Activated CD8-positive, alpha-beta memory T cell treated with anti-CD3 and anti-CD28 coated beads for 36 hours (primary cell): ENCODE measurements at regions not wholly inside any gene's neighbourhood (a gene's known extent, or its start where the extent isn't known, plus 50 kb on each side); places are given as distances from the start of the nearest gene placed in this dataset.
"Not testable (repeated sequence)": the region's sequence is repeated elsewhere in the genome, so short reads cannot be mapped to it uniquely, and the experiment has no call there.

Source experiments
- CTCF ChIA-PET: fragments of 350-600 bp; sonication (Branson Sonifier 250); formaldehyde crosslinking; loops from one replicate; lab custom pipeline; 2021; ENCODE audit warnings: antibody characterized with exemption; lab: Charles Lee
- POLR2A ChIA-PET: fragments of 350-600 bp; sonication (Branson Sonifier 250); formaldehyde crosslinking; loops from one replicate; lab custom pipeline; 2021; ENCODE audit warnings: antibody characterized with exemption; lab: Charles Lee

DNA sequence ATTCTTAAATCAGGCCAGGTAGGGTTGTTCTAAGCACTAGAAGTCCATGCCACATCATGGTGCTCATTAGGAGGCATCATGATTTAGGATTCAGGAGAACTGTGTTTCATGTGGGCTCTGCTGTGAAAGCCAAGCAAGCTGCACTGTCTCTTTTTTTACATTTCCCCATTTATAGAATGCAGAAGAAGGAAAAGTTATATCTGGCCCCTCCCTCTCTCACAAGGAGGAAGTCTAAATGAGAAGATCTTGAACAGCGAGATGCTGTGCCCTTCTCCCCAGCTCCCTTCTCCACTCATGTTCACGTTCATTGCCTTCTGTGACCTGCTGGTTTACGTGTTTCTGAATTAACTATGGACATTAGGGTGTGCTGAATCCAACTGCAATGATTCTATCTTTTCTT lies 178.5 kb upstream of the RASGRP1 start:
- CTCF ChIA-PET = no interaction called here
- POLR2A ChIA-PET = no interaction called here

DNA sequence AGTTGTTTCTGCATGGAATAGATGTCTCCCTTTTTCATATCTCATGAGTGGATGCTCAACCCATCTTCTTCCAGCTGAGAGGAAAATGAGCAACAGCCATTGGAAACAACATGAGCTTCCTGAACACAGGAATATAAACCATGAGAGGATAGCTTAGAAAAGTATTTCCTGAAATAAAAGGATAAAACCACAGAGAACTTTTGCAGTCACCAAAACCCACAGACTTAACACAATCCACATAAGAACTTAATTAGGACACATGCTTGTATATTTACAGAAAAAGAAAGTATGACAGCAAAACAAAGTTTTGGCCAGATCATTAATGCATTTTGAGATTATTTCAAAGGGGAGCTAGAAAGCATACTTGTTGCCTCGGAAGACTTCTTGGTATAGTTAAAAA lies 180.5 kb upstream of the RASGRP1 start:
- CTCF ChIA-PET = no interaction called here
- POLR2A ChIA-PET = no interaction called here

DNA sequence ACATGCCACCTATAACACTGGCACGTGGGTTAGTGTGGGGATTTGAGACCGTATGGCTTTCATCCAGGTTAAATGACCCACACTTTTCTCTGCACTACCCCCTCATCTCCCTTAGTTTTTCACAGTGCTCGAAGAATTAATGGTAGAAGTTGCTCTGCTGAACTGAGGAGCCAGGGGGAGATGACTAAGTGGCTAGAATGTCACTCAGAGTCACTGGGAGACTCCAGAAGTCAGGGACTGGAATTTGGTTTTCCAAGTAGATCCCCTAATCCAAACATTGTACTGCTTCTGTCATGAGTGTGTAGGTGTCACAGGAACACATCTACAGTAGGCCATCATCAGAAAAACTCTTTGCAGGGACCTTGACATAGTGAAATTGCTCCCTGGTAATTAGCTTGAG lies 181.0 kb upstream of the RASGRP1 start:
- ChIA-PET POLR2A (no interaction called here), CTCF (no interaction called here)

DNA sequence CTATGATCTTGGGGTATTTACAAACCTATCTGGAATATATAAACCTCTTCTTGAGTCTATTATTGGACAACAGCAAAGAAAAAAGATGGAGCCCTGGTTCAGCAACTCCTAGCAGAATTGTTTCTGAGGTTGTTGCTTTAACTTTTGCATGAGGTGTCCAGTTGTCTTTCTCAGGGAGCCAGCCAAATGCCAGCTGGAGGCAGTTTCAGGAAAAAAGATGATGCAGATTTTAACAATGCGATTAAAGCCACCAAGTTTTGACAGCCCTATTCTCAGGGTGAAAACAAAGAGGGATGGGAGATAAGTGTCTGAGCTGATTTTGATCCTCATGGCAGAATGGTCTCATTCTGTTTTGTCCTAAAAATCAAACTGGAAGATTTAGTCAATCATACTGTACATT lies 181.6 kb upstream of the RASGRP1 start:
- CTCF ChIA-PET = no interaction called here

DNA sequence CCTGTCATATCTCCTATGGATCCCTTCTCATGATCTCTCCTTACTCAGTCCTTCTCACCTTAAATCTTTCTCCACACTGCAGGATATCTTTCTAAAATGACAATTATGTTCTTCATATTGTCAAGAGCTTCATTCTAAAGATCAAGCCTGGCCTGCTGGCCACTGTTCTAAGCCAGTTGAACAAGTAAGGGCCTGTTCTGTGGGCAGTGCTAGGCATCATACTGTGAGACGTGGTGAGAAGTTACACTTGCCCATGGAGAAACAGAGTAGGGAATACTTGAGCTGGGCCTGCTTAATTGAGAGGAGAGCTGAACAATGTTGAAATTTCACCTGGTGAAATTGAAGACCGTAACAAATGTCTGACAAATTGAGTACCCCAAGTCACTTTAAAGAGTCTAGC lies 184.1 kb upstream of the RASGRP1 start:
- CTCF ChIA-PET = no interaction called here
- POLR2A ChIA-PET = no interaction called here

More for the DNA sequence above, 181.6 kb upstream of the RASGRP1 start:
- POLR2A ChIA-PET = no interaction called here

DNA sequence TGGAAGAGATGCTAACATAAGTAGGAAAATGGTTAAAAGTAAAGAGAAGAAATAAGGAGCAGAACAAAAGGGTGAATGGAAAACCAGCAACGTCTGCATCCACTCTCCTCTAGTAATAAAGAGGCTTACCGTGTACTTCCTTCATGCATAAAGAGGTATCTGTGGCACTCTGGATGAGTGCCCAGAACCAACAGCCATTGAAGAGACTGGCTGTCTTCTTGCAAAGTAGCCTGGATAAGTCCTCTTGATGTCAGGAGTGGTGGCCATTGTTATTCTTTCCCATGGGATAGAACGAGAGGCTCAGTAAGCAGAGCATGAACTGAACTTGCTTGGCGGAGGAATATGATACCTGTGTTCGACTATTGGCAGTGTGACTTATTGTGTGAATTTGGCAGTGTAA lies 186.2 kb upstream of the RASGRP1 start:
- CTCF ChIA-PET = no interaction called here
- POLR2A ChIA-PET = no interaction called here

DNA sequence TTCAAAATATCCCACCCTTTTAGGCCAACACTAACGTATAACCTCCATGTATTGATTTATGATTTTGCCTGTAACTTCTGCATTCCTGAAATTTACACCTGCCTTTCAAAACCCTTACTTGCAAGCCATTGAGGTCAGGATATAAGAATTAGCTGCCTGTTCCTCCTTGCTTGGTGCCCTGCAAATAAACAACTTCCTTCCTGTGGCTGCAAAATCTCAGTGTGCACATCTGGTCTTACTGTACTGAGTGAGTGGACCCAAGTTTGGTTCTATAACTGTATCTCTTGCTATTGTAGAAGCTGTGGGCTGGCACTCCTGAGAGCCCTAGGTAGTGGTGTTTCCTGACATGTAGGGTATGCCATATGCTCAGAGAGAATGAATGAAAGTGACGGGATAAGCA lies 191.1 kb upstream of the RASGRP1 start:
- ChIA-PET CTCF (no interaction called here), POLR2A (no interaction called here)

DNA sequence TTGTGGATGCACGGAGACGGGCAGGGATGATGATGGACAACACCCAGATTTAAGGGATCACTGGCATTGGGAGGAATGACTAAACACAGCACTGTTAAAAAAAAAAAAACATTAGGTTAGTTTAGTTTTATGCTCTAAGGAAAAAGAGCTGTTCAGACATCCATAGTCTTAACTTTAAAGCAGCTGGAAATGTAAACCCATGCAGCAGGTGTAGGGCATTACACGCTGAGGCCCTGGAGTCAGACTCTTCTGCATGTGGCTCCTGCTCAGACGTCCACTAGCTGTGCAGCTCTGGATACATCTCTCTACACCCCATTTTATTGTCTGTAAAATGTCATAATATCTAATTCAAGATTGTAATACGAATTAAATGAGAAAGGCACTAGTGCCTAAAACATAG lies 191.8 kb upstream of the RASGRP1 start:
- CTCF ChIA-PET = no interaction called here
- POLR2A ChIA-PET = no interaction called here

DNA sequence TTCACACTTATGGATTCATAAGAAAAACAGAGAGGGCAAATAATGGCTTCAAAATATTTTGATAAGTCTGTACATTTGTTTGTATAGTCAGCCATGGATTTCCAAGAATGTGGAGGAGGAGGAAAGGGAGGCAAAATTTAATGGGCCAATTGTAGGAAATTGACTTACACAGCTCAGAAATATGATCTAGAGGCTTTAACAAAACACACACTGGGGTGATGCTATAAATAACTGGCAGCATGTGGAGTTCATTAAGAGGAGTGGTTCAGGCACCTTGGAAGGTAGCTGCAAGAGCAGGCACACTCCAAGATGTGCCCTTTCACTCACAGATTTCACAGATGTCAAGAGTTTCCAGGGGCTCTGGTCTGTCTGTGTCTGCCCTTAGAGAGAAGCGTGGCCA lies 193.4 kb upstream of the RASGRP1 start:
- ChIA-PET CTCF (no interaction called here), POLR2A (no interaction called here)

DNA sequence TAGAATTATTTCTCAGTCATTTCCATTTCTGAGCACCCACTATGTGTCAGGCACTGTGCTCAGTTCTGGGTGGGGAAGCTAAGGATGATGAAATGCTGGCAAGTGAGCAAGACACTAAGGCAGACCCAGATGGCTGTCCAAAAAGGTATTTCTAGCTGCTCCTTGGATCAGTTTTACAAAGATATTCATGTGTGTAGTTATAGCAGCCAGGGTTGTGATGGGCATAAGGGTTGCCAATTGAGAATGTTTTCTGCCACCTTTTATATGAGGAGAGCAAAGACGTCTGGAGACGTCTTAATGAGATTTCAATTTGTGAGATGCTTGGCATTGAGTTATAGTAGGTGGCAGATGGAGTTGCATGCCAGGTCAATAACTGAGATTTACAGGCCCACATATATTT lies 197.1 kb upstream of the RASGRP1 start:
- POLR2A ChIA-PET = no interaction called here
- CTCF ChIA-PET = no interaction called here

DNA sequence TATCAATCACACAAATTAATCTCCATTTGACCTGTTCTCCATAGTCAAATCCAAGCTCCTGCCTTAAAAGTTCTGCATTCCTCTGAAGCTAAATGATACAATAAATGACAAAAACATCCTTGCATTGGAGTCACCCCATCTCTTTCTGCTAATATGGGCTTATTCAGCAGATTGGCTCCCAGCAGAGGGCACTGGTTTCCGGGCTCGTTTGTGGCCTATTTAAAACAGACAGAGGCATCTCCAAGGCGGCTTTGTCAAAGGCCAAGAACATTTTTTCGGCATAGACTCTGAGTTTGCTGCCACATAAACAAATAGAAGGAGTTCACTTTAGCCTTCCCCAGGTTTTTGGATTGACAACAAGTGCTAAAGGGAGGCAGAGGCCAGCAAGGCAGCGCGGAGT lies 204.4 kb upstream of the RASGRP1 start:
- ChIA-PET CTCF (no interaction called here), POLR2A (no interaction called here)

DNA sequence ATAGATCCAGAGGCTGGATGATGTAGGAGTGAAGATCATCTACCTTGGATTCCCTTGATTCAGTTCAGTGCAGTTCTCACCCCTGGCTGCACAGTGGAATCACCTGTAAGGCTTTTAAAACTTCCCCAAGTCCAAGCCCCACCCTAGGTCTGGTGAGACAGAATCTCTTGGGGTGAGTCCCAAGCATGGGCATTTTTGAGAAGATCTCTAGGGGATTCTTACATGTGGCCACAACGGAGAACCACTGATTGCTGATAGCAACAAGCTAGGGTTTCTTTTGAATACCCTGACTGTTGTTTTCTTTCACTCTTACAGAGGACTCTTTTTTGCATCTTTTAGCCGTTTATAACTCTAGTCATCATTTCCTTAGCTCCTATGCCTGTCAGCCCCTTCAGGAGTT lies 204.9 kb upstream of the RASGRP1 start:
- ChIA-PET CTCF (no interaction called here), POLR2A (no interaction called here)

DNA sequence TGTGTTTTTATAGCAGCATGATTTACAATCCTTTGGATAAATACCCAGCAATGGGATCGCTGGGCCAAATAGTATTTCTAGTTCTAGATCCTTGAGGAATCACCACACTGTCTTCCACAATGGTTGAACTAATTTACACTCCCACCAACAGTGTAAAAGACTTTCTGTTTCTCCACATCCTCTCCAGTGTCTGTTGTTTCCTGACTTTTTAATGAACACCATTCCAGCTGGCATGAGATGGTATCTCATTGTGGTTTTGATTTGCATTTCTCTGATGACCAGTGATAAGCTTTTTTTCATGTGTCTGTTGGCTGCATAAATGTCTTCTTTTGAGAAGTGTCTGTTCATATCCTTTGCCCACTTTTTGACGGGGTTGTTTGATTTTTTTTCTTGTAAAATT lies 209.5 kb upstream of the RASGRP1 start:
- POLR2A ChIA-PET, CTCF ChIA-PET: not testable (repeated sequence)

DNA sequence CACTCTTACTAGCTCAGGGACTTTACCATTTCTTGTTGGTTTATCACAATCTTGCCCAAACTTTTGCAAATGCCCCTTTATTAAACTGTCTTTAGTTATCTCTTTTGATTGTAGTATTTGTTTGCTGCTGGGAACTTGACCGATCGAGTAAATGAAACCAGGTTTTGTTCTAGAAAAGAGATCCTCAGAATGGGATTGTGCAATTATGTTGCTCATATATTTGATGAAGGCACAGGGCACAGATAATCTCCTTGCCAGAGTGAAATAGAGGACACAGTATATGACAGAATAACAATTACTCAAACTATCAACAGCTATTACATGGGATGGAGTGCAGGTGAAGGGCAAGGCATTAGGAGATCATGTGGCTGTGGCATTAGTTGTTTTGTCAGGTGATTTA lies 216.6 kb upstream of the RASGRP1 start:
- ChIA-PET CTCF (no interaction called here), POLR2A (no interaction called here)

DNA sequence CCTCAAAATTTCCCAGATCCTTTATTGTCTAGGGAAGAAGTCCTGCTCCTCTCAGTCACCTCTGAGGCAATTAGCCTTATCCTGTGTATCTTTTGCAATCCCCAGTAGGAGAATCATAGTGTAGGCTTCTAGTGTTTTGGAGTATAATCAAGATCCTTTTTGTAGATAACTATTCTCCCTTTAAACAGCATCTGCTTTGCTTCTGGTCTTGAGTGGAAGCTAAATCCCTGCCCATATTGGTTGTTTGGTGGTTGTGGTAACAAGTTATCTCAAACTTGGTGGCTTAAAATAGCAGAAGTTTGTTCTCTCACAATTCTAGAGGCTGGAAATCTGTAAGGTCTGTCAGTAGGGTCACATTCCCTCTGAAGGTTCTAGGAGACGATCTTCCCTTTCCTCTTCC lies 217.5 kb upstream of the RASGRP1 start:
- POLR2A ChIA-PET = no interaction called here

DNA sequence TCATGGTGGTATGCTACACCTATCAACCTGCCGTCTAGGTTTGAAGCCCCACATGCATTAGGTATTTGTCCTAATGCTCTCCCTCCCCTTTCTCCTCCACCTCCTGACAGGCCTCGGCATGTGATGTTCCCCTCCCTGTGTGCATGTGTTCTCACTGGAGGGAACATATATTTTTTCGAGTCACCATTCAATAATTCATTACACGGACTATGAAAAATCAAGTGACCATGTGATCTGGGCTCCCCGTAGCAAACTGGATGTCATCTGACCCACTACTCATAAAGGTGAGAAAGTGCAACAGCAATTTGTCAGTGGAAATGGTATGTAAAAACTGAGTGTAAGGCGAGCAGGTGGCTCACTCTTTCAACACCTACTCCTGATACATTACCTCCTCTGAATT lies 224.3 kb upstream of the RASGRP1 start:
- POLR2A ChIA-PET = no interaction called here
- CTCF ChIA-PET = no interaction called here

More for the DNA sequence above, 217.5 kb upstream of the RASGRP1 start:
- CTCF ChIA-PET = no interaction called here

DNA sequence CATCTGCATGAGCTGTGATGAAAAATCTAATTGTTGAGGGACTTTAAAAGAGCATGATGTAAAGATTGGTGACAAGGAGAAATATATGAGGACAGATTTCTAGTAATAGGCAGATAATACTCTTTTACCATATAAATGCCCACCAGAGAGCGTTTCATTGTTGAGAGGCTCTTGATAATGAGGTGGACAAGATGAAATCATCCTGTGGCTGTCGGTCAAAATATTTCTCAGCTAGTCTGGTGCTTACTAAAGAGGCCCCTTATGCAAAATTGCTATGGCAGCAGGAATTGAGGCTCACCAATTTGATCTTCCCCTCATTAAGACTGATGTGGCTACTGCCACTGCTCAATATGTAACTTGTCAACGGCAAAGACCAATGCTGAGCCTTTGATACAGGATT lies 225.0 kb upstream of the RASGRP1 start:
- CTCF ChIA-PET = no interaction called here
- POLR2A ChIA-PET = no interaction called here

DNA sequence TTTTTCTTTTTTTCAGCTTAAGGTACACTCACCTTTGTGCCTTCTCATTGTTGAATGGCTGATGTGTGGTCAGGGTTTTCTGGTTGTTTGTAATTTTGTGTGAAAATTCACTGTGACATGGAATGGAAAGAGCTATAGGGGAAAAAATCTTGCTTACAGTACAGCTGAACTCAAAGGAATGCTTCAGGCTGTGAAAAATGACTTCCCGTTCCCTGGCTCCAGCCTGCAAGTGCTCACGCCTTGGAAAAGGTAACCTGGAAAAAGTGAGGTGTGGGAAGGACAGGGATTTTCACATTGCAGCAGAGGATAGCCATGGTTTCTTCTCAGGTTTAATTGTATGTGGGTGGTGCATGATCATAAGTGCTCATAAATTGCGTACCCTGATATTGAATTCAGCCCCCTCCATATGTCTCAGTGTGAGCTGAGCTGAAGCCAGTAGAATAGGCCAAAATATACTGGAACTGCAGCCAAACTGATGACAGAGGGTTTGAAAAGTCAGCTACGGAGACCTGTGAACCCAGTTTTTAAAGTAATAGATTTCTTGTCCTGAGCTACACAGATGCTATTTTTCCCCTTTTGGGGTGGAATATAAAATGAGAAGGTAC lies 228.7 kb upstream of the RASGRP1 start:
- CTCF ChIA-PET = interaction anchor here (1.3 kb wide), 1 partner anchor 18 kb away, joined by 3 read pairs; no protein-coding TSS in a partner anchor
- POLR2A ChIA-PET = no interaction called here

DNA sequence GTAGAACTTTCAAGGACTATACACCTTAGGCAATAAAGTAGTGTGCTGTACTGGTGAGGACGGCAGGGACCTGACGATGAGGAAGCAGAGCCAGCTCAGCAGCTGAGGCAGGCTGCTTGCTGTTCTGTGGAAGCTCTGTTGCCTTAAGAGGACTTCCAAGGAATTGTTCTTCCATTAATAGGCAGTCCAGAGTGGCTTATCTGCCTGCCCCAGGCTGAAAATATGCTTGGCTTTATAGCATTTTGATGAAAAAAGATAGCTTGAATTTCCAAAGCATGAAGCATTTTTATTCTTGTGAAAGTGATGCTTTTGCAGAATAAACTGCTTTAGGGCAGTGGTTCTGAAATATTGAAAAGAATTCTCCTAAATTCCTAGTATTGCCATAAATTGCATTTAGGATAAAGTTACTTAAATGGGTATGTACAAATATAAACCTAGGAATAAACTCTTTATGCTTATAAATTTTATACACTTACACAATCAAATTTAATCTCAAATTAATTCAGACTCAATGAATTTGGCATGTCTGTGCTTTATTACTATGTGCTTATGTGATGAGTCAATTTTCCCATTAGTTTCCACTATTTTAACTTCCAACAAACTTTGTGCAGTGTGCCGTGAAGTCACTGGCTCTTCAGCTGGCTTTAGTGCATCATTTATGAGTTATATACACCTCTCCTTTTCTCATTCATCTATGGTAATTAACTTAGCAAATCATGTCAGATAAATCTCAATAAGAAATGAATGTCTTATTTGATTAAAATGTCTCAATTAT lies 231.0 kb upstream of the RASGRP1 start:
- POLR2A ChIA-PET = no interaction called here

DNA sequence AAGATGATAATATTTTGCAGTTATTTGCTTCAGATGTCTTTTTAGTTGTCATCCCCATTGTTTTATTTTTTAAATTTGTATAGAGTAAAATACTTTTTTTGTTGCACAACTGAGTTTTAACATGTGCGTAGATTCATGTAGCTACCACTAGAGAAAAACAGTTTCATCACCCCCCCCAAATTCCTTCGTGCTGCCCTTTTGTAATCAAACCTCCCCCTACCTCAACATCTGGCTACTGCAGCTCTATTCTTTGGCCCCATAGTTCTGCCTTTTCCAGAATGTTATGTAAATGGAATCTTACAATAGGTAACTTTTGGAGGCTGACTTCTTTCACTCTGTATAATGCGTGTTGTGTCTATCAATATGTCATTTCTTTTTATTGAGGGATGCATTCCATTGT lies 232.0 kb upstream of the RASGRP1 start:
- ChIA-PET POLR2A (no interaction called here), CTCF (no interaction called here)

More for the DNA sequence above, 231.0 kb upstream of the RASGRP1 start:
- CTCF ChIA-PET = no interaction called here

DNA sequence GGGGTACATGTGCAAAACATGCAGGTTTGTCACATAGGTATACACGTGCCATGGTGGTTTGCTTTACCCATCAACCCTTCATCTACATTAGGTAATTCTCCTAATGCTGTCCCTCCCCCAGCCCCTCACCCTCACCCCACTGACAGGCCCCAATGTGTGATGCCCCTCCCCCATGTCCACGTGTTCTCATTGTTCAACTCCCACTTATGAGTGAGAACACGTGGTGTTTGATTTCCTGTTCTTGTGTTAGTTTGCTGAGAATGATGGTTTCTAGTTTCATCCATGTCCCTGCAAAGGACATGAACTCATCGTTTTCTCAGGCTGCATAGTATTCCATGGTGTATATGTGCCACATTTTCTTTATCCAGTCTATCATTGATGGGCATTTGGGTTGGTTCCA lies 232.9 kb upstream of the RASGRP1 start:
- POLR2A ChIA-PET, CTCF ChIA-PET: not testable (repeated sequence)
